G401 (cell line): ENCODE measurements at regions not wholly inside any gene's neighbourhood (a gene's known extent, or its start where the extent isn't known, plus 50 kb on each side); places are given as distances from the start of the nearest gene placed in this dataset.
A peak's percentile ranks its signal among the peaks of the same experiment; 100 is the strongest.
"Not testable (repeated sequence)": the region's sequence is repeated elsewhere in the genome, so short reads cannot be mapped to it uniquely, and the experiment has no call there.

Source experiments
- DNase-seq: peaks from one replicate; pipeline ENCODE4 v3.0.0-alpha.2; 2015; ENCODE audit warnings: low spot score
- in situ Hi-C: cut with HindIII; loops from 2 replicates; pipeline ENCODE4 v1.10.0; 2016; ENCODE audit warnings: low sequenced_read_pairs, mixed read lengths

DNA sequence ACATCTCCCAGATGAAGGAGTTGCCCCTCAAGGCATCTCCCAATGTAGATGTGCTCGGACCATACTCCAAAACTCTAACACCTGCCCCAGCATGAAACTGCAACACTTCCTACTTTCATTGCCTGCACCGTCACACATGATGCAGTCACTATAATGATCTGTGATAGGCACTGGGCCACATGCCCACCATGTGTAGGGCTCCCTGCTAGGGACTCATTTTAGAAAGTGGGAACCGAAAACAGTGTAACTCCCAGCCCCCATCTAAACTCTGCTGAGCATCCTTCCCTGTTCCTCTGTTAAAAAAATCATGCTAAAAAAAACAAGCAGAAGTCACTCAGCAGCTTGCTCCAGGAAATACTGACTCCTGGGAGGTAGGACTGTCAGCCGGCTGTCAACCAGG lies 496.1 kb upstream of the RAB6C start:
- in situ Hi-C loops = no loop called here
- peak; percentile 2 for DNase-seq

DNA sequence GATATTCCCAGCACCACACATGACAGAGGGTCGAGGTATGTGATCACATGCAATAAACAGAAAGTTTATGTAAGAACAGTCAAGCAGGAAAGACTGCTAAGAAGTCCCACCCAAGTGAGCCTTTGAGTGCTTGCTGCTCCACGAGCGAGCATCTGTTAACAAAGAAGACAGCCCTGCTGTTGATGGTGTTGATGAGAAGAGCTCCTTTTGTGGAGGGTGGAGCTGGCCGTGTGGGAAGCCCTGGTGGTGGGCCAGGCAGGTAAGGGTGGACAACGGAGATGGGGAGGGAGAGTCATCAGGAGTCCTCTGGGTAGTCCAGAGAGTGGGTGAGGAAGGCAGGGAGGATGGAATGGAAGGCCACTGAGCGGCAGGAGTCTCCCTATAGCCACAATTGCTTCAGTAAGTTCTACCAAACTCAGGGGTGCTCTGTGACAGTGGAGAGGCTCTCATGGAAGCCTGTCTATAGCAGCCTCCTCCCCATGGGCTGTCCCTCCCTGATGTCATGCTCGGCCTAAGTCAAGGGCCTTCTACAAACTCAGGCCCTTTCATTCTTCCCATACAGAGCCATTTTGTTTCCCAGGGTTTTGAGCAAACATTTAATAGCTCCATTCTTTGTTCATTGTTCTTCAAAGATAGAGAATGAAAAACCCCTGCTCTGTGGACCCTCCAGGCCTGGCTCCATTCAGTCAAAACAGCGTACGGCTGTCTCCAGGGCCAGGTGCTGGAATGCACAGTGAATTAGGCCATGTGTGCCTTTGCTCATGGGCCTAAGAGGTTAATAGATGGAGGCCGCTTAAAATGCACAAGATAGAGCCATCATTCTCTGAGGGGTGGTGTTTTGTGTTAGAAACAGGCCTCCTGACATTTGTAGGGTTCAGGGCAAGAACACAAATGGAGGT lies 494.2 kb upstream of the RAB6C start:
- in situ Hi-C loops = no loop called here
- DNase-seq = no peak

DNA sequence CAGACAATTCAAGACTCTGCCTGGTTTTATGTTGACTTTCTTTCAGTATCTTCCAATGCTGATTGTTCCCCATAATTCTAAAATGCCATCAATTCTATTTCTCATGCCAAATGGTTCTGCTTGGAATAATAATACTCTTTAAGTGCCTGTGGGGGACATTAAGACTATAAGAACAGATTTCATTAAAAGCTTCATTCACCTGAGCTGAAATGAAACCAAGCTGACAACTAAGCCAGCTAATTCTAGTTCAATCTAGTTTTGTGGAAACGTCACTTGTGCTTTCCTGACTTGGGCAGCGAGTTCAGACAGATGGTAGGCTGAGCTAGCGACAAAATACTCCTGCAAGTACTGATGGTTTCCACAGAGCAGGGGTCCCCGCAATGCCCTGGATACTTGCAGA lies 491.1 kb upstream of the RAB6C start:
- in situ Hi-C loops = no loop called here
- DNase-seq = no peak

DNA sequence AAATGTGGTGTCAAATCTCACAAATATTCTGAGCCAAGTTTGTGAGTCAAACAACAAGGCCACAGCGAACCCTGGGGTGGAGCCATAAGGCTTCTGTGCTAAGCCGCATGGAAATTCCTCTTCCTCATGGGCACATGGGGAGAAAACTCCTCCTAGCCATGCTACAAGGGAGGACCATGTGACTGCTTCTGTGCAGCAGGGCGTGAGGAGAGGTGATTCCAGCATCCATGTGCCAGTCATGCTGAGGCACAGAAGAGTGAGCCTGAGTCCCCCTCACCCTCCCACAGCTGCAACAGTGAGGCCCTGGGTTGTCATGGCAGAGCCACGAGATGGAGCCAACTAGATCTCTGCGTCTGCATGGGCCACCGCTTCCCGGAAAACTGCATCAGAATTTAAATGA lies 488.8 kb upstream of the RAB6C start:
- no peak for DNase-seq
- in situ Hi-C loops = no loop called here

DNA sequence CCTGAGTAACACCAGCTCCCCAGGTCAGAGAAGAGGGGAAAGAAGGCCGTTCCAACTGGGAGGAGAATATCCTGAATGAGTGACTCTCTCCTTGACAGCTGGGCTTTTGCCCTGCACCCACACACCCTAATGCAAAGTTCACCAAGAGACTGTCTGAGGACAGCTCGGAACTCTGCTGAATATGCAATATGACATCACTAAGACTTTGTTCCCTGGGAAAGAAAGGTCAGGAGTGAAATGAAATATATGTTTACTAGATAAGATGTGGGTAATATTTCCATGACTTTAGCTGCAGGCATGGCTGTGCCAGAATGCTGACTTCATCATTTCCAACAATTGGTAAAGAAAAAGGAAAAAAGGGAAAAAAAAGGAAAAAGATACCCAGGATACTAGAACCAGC lies 488.2 kb upstream of the RAB6C start:
- DNase-seq = no peak
- in situ Hi-C loops = no loop called here

DNA sequence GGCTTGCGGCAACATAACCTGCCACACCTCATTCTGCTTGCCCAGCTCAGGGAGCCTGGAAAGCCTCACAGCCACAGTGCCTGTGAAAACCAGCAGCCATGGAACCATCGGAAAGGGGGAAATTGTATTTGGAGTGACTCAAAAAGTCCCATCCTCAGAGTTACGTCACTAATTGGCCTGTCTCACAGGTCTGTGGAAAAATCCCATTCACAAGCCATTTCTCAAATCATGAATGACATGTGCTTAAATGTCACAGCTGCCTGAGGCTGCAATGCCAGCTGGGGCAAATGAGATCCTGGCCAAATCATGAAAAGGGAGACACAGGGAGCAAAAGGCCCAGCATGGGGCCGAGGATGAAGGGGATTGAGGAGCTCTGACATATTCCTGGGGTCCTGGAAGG lies 486.9 kb upstream of the RAB6C start:
- in situ Hi-C loops = no loop called here
- no peak for DNase-seq

DNA sequence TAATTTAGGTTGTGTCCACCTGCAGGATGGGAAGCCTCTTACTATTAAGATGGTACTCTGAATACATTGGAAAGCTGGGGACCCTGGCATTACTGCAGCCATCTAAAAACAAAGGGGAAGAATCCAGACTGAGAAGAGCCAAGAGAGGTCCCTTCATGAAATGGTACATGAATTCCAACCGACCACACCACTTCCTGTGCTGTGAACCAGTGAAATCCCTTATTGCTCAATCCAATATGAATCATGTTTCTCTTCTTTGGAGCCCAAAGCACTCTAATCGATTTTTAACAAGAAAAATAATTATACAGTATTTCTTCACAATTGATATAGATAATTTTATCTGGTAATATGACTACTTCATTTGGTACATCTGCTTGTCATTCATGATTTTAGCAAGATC lies 479.7 kb upstream of the RAB6C start:
- DNase-seq = no peak
- in situ Hi-C loops = no loop called here

DNA sequence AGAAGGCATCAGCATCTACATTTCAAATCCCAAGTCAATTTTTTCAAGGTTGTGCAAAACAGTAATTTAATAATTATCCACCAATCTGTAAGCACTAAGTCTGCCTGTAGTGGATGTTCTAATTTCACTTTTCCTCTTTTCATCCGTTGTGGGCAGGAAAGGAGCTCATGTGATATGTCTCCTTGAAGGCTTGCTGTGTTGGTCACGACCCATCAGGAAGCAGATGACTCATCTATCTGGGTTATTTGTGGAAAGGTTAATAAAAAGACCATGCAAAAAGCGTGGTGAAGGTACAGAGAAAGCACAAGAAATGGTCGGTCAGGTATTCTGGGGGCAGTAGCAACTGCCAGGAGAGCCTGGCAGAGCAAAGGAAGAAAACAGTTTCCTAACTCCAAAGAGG lies 476.7 kb upstream of the RAB6C start:
- in situ Hi-C loops = no loop called here
- DNase-seq = no peak

DNA sequence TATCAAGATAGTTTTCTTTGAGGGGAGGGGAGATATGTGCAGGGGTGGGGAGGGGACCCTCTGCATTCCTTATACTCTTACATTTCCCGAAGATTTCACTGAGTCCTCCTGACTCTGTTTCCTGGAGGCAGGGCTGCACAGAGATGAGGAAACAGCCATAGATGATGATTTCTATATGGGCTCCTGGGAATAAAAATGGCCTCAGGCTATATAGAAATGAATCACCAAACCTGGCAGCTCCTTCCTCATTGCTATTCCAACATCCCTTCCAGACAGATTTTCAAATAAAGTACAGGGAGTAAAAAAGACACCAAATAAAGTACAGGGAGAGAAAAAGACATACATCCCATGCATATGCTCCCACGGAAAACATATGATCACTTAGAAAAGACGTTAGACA lies 474.8 kb upstream of the RAB6C start:
- no peak for DNase-seq
- in situ Hi-C loops = no loop called here

DNA sequence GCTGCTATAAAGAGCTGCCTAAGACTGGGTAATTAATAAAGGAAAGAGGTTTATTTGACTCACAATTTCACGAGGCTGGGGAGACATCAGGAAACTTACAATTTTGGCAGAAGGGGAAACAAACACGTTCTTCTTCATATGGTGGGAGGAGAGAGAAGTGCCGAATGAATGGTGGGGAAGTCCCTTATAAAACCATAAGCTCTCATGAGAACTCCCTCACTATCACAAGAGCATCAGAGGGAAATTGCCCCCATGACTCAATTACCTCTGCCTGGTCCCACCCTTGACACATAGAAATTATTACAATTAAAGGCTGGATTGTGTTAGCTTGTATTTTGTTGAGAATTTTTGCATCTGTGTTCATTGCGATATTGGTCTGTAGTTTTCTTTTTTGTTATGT lies 460.5 kb upstream of the RAB6C start:
- no peak for DNase-seq
- in situ Hi-C loops = no loop called here

DNA sequence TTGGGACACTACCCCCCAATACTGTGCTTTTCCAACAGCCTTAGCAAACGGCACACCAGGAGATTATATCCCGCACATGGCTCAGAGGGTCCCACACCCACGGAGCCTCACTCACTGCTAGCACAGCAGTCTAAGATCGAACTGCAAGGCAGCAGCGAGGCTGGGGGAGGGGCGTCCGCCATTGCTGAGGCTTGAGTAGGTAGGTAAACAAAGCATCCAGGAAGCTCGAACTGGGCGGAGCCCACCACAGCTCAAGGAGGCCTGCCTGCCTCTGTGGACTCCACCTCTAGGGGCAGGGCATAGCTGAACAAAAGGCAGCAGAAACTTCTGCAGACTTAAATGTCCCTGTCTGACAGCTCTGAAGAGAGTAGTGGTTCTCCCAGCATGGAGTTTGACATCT lies 447.3 kb upstream of the RAB6C start:
- DNase-seq, in situ Hi-C loops: not testable (repeated sequence)

DNA sequence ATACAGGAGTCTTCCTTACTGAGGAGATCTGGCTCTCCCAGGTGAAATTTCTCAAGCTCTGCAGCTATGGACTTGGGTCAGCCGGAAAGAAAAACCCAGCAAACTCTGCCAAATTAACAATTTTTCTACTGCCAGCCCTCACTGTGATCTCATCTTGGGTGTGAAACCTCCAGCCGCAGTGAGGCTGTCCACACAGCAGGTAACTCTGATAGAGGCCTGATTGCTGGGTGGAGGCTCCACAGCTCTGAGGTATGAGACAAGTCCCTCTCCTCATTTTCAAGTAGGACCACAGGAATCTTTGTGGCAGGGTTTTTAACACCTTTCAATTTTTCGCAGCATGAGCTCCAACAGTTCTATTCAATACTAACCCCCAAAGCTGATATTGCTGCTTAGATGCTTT lies 430.6 kb upstream of the RAB6C start:
- in situ Hi-C loops = no loop called here
- no peak for DNase-seq

DNA sequence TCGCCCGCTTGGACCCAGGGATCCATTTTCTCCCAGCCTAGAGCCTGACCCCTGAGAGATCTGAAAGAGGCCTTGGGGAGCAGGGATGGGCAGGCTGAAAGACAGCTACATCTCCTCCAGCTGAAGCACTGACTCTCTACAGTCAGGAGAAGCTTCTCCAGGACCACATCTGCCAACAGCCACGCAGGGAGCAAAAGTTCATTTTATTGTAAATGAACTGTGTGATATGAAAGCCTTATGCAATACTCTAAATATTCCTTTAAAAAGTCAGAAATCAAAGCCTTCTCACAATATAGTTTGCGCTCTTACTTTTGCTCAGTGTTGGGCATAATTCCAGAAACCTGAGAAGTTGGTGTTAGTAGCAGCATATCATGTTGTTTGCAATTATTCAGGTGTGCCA lies 428.9 kb upstream of the RAB6C start:
- no peak for DNase-seq
- in situ Hi-C loops = no loop called here

DNA sequence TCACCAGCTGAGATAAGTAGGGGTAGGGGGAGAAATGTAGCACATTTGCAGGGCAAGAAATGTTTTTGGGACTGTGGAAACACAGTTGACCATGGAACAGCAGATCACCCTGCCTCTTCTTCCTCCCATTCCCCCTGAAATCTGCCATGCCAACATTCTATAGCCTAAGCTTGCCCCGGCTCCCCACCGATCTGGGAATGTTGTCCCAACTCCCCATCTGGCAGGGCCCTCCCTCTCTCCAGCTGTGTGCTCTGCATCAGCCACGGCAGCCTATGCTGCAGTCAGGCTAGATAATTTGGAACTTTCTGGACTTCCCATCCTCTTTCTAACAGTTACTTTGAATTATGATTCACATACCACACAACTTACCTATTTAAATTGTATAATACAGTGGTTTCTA lies 425.1 kb upstream of the RAB6C start:
- in situ Hi-C loops = no loop called here

DNA sequence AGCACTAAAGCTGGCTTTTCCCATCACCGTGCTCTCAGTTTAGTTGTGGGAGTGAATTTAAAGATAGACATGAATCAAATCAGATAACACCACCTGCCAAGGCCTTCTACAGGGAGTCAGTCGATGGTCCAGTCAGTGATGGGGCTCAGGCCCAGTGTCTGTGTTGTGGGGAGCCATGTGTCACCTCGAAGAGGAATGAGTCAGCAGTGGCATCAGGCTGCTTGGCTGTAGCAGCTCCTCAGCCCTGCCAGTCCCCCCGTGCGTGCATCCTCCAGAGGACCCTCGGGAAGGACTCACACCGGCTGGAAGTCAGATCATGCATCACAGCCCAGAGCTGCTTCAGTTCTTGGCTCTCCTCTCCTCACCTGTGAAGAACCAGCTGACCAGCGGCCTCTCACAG lies 420.4 kb upstream of the RAB6C start:
- in situ Hi-C loops = no loop called here
- no peak for DNase-seq

More for the DNA sequence above, 425.1 kb upstream of the RAB6C start:
- no peak for DNase-seq

DNA sequence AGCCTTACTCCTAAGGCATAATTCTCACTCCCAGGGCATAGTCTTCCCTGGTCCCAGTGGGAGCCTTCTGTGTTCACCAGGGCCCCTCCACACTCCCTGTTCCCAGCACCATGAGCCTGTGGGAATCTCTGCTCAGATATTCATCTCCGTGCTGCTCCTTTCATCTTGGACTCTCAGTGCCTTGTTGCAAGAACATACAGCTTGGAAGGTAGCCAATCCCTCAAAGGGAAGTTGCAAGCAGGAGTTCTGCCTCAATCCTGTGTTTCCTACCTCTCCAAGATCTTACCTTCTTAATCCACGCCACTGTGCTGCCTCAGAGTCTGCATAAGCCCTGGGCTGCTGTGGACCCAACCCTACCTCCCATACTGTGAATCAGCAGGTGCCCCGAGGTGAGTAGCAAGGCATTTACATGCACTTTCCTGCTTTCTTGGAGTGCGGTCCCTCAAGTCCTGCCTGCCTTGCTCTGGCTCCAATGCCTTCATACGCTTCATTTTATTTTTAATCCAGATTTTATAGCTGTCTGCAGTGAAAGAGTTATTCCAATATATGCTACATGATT lies 413.8 kb upstream of the RAB6C start:
- peak; percentile 1 for DNase-seq
- in situ Hi-C loops = no loop called here

DNA sequence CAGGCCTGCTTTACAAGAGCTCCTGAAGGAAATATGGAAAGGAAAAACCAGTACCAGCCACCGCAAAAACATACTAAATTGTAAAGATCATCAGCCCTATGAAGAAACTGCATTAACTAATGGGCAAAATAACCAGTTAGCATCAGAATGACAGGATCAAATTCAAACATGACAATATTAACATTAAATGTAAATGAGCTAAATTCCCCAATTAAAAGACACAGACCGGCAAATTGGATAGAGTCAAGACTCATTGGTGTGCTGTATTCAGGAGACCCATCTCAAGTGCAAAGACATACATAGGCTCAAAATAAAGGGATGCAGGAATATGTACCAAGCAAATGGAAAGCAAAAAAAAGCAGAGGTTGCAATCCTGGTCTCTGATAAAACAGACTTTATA lies 408.7 kb upstream of the RAB6C start:
- DNase-seq, in situ Hi-C loops: not testable (repeated sequence)

DNA sequence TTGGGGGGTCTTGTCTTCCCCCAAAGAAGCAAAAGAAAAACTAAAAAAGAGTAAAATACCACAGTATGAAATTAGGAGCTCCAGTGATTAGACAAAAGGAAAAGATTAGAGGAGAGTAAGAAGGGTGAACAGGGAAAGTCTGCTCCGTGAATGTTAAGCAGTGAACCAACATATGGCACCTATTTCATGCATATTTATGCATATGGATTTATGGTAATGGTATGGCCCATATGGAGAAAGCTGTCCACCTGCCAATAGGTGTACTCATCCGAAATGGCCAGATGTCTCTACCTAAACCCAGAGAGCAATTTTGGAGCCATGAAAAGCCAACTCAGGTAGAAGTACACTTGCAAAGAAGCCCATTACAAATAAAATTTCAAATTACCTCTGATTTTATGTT lies 404.0 kb upstream of the RAB6C start:
- DNase-seq = no peak

DNA sequence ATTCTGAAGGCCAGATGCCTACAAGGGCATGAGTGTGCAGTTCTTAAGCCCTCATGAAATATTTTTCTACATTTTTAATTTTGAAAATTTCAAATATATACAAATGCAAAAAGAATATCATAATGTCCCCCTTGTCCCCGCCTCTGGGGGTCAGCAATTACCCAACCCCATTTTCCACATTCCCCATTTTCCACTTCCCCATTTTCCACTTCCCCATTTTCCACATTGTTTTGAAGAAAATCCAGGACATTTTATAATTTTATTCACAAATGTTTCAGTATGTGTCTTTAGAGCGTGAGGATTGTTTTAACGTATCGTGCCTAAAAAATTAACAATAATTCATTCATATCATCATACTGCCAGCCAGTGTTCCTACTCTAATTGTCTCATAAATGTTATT lies 403.6 kb upstream of the RAB6C start:
- in situ Hi-C loops = no loop called here

More for the DNA sequence above, 404.0 kb upstream of the RAB6C start:
- in situ Hi-C loops = no loop called here

DNA sequence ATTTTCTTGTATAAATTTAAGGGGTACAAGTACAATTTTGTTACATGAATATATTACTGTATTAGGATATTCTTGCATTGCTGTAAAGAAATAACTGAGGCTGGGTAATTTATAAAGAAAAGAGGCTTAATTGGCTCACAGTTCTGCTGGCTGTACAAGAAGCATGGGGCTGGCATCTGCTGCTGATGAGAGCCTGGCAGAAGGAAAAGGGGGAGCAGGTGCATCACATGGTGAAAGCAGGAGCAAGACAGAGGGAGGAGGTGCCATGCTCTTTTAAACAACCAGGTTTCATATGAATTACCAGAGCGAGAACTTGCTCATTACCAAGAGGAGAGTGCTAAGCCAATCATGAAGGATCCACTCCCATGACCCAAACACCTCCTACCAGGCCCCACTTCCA lies 399.5 kb upstream of the RAB6C start:
- in situ Hi-C loops = no loop called here
- DNase-seq = no peak

More for the DNA sequence above, 403.6 kb upstream of the RAB6C start:
- no peak for DNase-seq

DNA sequence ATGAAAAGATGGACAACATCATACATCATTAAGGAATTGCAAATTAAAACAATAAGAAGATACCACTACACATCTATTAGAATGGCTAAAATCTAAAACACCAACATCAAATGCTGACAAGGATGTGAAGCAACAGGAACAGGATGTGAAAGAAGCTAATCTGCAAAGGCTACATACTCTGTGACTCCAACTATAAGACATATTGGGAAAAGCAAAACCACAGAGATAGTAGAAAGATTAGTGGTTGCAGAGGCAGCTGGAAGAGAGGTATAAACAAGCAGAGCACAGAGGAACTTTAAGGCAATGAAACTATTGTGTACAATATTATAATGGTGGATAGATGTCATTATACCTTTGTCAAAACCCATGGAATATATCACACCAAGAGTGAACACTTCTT lies 393.7 kb upstream of the RAB6C start:
- in situ Hi-C loops = no loop called here
- no peak for DNase-seq
